ENCODE measurements at regions not wholly inside any gene's neighbourhood (a gene's known extent, or its start where the extent isn't known, plus 50 kb on each side); places are given as distances from the start of the nearest gene placed in this dataset.
"Not testable (repeated sequence)": the region's sequence is repeated elsewhere in the genome, so short reads cannot be mapped to it uniquely, and the experiment has no call there.

DNA sequence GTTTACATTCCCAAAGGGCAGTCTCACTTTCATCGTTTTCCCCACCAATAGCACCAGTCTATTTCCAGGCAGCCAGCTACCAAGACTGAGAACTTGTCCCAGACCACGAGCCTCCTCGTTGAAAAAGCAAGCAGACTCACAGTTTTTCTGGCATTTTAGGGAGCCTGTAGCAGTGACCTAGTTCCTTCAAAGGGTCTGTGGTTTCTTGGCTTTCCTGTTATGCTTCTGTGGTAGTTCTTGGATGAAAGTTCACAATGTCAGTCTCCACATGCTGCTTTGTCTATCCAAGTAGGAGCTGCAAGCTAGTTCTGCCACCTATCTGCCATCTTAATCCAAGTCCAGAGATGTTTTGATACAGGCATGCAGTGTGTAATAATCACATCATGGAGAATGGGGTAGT, 151.6 kb upstream of the ZC4H2 start:
- intact Hi-C loops (cut with DNase I), result no loop called here
- H3K27me3 ChIP-seq, result no peaks in the 10 kb centered on the region
- no peaks in the 10 kb centered on the region for H3K4me1 ChIP-seq
- TF ChIP-seq POLR2AphosphoS5 (IDR thresholded peaks at IDR 0.05), result no peak
- TF ChIP-seq POLR2A (IDR thresholded peaks at IDR 0.05), result no peak
- no peak for TF ChIP-seq EP300 (IDR thresholded peaks at IDR 0.05)
- TF ChIP-seq, protein P1, sequence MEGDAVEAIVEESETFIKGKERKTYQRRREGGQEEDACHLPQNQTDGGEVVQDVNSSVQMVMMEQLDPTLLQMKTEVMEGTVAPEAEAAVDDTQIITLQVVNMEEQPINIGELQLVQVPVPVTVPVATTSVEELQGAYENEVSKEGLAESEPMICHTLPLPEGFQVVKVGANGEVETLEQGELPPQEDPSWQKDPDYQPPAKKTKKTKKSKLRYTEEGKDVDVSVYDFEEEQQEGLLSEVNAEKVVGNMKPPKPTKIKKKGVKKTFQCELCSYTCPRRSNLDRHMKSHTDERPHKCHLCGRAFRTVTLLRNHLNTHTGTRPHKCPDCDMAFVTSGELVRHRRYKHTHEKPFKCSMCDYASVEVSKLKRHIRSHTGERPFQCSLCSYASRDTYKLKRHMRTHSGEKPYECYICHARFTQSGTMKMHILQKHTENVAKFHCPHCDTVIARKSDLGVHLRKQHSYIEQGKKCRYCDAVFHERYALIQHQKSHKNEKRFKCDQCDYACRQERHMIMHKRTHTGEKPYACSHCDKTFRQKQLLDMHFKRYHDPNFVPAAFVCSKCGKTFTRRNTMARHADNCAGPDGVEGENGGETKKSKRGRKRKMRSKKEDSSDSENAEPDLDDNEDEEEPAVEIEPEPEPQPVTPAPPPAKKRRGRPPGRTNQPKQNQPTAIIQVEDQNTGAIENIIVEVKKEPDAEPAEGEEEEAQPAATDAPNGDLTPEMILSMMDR (IDR thresholded peaks at IDR 0.05), result no peak
- no peak for DNase-seq
- H3K27ac ChIP-seq, result no peak overlapping the region
- 38 to 83% methylated on average over 3 of the region's 3 CpGs for WGBS, 2 donors
- H3K4me3 ChIP-seq, result no peak overlapping the region
- H3K36me3 ChIP-seq, result no peaks in the 10 kb centered on the region
- H3K9me3 ChIP-seq, result peaks cover 0 to 2% (median 0%) of the 10 kb centered on the region in 4 donors

DNA sequence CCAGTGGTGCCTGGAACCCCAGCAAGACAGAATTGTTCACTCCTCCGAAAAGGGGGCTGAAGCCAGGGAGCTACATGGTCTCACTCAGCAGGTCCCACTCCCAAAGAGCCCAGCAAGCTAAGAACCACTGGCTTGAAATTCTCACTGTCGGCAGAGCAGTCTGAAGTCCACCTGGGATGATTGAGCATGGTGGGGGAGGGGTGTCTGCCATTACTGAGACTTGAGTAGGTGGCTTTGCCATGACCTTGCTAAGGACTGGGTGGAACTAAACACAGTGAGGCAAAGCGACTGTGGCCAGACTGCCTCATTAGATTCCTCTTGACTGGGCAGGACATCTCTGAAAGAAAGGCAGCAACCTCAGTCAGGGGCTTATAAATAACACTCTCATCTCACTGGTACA, 122.6 kb upstream of the ZC4H2 start:
- Histone ChIP-seq H3K27me3 (no peaks in the 10 kb centered on the region), H3K9me3 (no peaks in the 10 kb centered on the region), H3K4me3 (no peak overlapping the region), H3K36me3 (no peaks in the 10 kb centered on the region), H3K4me1 (no peaks in the 10 kb centered on the region), H3K27ac (no peak overlapping the region)
- WGBS, 2 donors, result 88 to 94% methylated on average over 3 of the region's 3 CpGs
- intact Hi-C loops (cut with DNase I), result no loop called here
- TF ChIP-seq, protein P1 (IDR thresholded peaks at IDR 0.05), result no peak
- TF ChIP-seq POLR2A (IDR thresholded peaks at IDR 0.05) (no peak), EP300 (IDR thresholded peaks at IDR 0.05) (no peak), POLR2AphosphoS5 (IDR thresholded peaks at IDR 0.05) (no peak)
- no peak for DNase-seq

GRCh38 chrX:65093658-65094057, 117.4 kb upstream of the ZC4H2 start:
- no peaks in the 10 kb centered on the region for H3K4me1 ChIP-seq
- no peaks in the 10 kb centered on the region for H3K9me3 ChIP-seq
- intact Hi-C loops (cut with DNase I), result no loop called here
- no peak for TF ChIP-seq EP300 (IDR thresholded peaks at IDR 0.05)
- TF ChIP-seq POLR2A (IDR thresholded peaks at IDR 0.05), result no peak
- no peak for TF ChIP-seq POLR2AphosphoS5 (IDR thresholded peaks at IDR 0.05)
- TF ChIP-seq, protein P1 (IDR thresholded peaks at IDR 0.05), result no peak
- no peak for DNase-seq
- no peaks in the 10 kb centered on the region for H3K36me3 ChIP-seq
- H3K4me3 ChIP-seq, result no peak overlapping the region
- H3K27me3 ChIP-seq, result no peaks in the 10 kb centered on the region
- H3K27ac ChIP-seq, result no peak overlapping the region

- TF ChIP-seq POLR2AphosphoS5 (IDR thresholded peaks at IDR 0.05), result no peak
- TF ChIP-seq POLR2A (IDR thresholded peaks at IDR 0.05), result no peak
- no peak for TF ChIP-seq EP300 (IDR thresholded peaks at IDR 0.05)
- TF ChIP-seq, protein P1 (IDR thresholded peaks at IDR 0.05), result no peak
- Histone ChIP-seq H3K27ac (no peak overlapping the region), H3K4me1 (no peaks in the 10 kb centered on the region), H3K9me3 (no peaks in the 10 kb centered on the region), H3K4me3 (no peak overlapping the region), H3K36me3 (peaks cover 0 to 5% (median 0%) of the 10 kb centered on the region in 4 donors), H3K27me3 (no peaks in the 10 kb centered on the region)
- intact Hi-C loops (cut with DNase I), result no loop called here
- WGBS, 2 donors, result 95 to 97% methylated on average over 3 of the region's 3 CpGs
- DNase-seq, result no peak
Observed at GRCh38 chrX:65073233-65073632, 97.0 kb upstream of the ZC4H2 start.

DNA sequence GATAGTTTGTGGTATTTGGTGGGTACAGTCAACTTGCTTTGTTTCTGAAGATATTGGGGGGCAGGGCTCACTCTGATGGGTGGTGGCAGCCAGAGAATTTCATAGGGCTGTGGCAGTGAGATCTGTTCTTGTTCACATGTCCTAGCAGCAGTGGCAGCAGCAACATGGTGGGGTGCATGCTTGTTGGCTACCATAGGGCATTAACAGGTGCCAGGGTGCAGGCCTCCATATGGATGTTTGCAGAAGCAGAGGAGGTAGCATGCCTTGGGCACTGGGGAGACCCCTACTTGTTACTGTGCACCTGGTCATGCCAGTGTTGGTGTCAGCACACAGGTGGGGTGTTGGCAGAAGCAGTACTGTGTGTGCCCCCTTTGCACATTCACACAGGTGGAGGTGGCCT, 96.3 kb upstream of the ZC4H2 start:
- TF ChIP-seq EP300 (IDR thresholded peaks at IDR 0.05) (no peak), POLR2A (IDR thresholded peaks at IDR 0.05) (no peak), POLR2AphosphoS5 (IDR thresholded peaks at IDR 0.05) (no peak)
- TF ChIP-seq, protein P1 (IDR thresholded peaks at IDR 0.05), result no peak
- Histone ChIP-seq H3K4me3 (no peak overlapping the region), H3K36me3 (peaks cover 0 to 5% (median 0%) of the 10 kb centered on the region in 4 donors), H3K9me3 (no peaks in the 10 kb centered on the region), H3K4me1 (no peaks in the 10 kb centered on the region), H3K27ac (no peak overlapping the region), H3K27me3 (no peaks in the 10 kb centered on the region)
- DNase-seq, result peak; percentile 42
- intact Hi-C loops (cut with DNase I), result no loop called here

DNA sequence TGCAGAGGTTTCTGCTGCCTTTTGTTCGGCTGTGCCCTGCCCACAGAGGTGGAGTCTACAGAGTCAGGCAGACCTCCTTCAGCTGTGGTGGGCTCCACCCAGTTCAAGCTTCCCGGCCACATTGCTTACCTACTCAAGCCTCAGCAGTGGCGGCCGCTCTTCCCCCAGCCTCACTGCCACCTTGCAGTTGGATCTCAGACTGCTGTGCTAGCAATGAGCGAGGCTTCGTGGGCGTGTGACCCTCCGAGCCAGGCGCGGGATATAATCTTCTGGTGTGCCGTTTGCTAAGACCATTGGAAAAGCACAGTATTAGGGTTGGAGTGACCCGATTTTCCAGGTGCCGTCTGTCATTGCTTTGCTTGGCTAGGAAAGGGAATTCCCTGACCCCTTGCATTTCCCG, 82.4 kb upstream of the ZC4H2 start:
- H3K9me3 ChIP-seq; H3K27me3 ChIP-seq; intact Hi-C loops (cut with DNase I); H3K27ac ChIP-seq; H3K4me3 ChIP-seq; H3K36me3 ChIP-seq; H3K4me1 ChIP-seq; DNase-seq: not testable (repeated sequence)
- WGBS, 2 donors, result 94 to 96% methylated on average over 14 of the region's 14 CpGs
